GM23338 (cell line): ENCODE measurements at regions not wholly inside any gene's neighbourhood (a gene's known extent, or its start where the extent isn't known, plus 50 kb on each side); places are given as distances from the start of the nearest gene placed in this dataset.

Experiments used
- ATAC-seq: fragments of 200-7000 bp; cut with Tn5 transposase; 3 replicates; pipeline ENCODE4 v1.9.1; 2020
- DNase-seq: peaks from one replicate; pipeline ENCODE4 v3.0.0-alpha.2; 2015; ENCODE audit warnings: low spot score
- H2AFZ ChIP-seq: fragments of 200-600 bp; sonication (generic); 2 replicates; pipeline ENCODE4 v1.8.0; 2016; ENCODE audit warnings: antibody characterized with exemption, mild to moderate bottlenecking, moderate library complexity
- H3F3A ChIP-seq: fragments of 200-600 bp; sonication (generic); replicated peaks from 2 replicates; pipeline ENCODE4 v1.8.0; 2017; ENCODE audit warnings: antibody characterized with exemption, mixed run types, low read depth
- H3K27ac ChIP-seq: fragments of 200-600 bp; sonication (generic); 2 replicates; pipeline ENCODE4 v1.6.1; 2016; ENCODE audit warnings: low read depth
- H3K27me3 ChIP-seq: fragments of 200-600 bp; sonication (generic); 2 replicates; pipeline ENCODE4 v1.8.0; 2016; ENCODE audit warnings: mild to moderate bottlenecking, mixed run types, moderate library complexity; ENCODE audit not compliant: insufficient read depth
- H3K36me3 ChIP-seq: fragments of 200-600 bp; sonication (generic); 2 replicates; pipeline ENCODE4 v1.8.0; 2016; ENCODE audit warnings: mild to moderate bottlenecking; ENCODE audit not compliant: insufficient read depth
- H3K4me1 ChIP-seq: fragments of 200-600 bp; sonication (generic); 2 replicates; pipeline ENCODE4 v1.8.0; 2016; ENCODE audit warnings: mild to moderate bottlenecking, moderate library complexity; ENCODE audit not compliant: insufficient read depth
- H3K4me2 ChIP-seq: fragments of 200-600 bp; sonication (generic); 2 replicates; pipeline ENCODE4 v1.7.1; 2017; ENCODE audit warnings: mixed run types
- H3K4me3 ChIP-seq: fragments of 200-600 bp; sonication (generic); 2 replicates; pipeline ENCODE4 v1.6.1; 2016; ENCODE audit warnings: mixed run types
- H3K79me2 ChIP-seq: fragments of 200-600 bp; sonication (generic); replicated peaks from 2 replicates; pipeline ENCODE4 v1.8.0; 2017; ENCODE audit warnings: mild to moderate bottlenecking; ENCODE audit not compliant: insufficient read depth
- H3K9me2 ChIP-seq: fragments of 200-600 bp; sonication (generic); 2 replicates; pipeline ENCODE4 v1.8.0; 2017; ENCODE audit not compliant: insufficient read depth
- H4K20me1 ChIP-seq: fragments of 200-600 bp; sonication (generic); replicated peaks from 2 replicates; pipeline ENCODE4 v1.8.0; 2017; ENCODE audit warnings: mild to moderate bottlenecking; ENCODE audit not compliant: insufficient read depth
- H3K27ac Mint-ChIP-seq: 2 replicates; pipeline ENCODE4 v1.8.0; 2020; ENCODE audit warnings: inconsistent platforms, mild to moderate bottlenecking, moderate library complexity, mixed read lengths
- H3K27me3 Mint-ChIP-seq: 3 replicates; pipeline ENCODE4 v1.8.0; 2022; ENCODE audit warnings: low read depth, mild to moderate bottlenecking, moderate library complexity, mixed read lengths, inconsistent platforms; ENCODE audit not compliant: insufficient read depth, poor library complexity
- H3K36me3 Mint-ChIP-seq: 3 replicates; pipeline ENCODE4 v1.8.0; 2021; ENCODE audit warnings: low read depth, mild to moderate bottlenecking, inconsistent platforms, moderate library complexity, mixed read lengths
- H3K4me1 Mint-ChIP-seq: 3 replicates; pipeline ENCODE4 v1.8.0; 2020; ENCODE audit warnings: mild to moderate bottlenecking, inconsistent platforms, mixed read lengths
- H3K4me3 Mint-ChIP-seq: 3 replicates; pipeline ENCODE4 v1.8.0; 2021; ENCODE audit warnings: moderate library complexity, mild to moderate bottlenecking, inconsistent platforms, mixed read lengths
- H3K9me3 Mint-ChIP-seq: 3 replicates; pipeline ENCODE4 v1.8.0; 2020; ENCODE audit warnings: moderate library complexity, mild to moderate bottlenecking, inconsistent platforms, mixed read lengths
- CREB1 ChIP-seq: fragments of 250-450 bp; sonication (Bioruptor Pico); IDR thresholded peaks from 2 replicates; pipeline ENCODE4 v1.5.0; 2020; ENCODE audit warnings: low read depth, mild to moderate bottlenecking, moderate library complexity
- CTCF ChIP-seq, 2 experiments: fragments of 200-600 bp in 1 of 2; sonication (generic) in 1 of 2; conservative IDR thresholded peaks; 2 replicates each; pipeline versions ENCODE4 v1.5.1 to v1.6.1; 2016 to 2017; ENCODE audit warnings: antibody characterized with exemption in 2 of 2, low read depth in 2 of 2, mild to moderate bottlenecking in 2 of 2, moderate library complexity in 1 of 2
- ETS1 ChIP-seq: IDR thresholded peaks from 2 replicates; pipeline ENCODE4 v1.6.1; 2016; ENCODE audit warnings: antibody characterized with exemption
- EZH2 ChIP-seq: fragments of 200-600 bp; sonication (generic); IDR thresholded peaks from one replicate; pipeline ENCODE4 v1.8.0; 2017; ENCODE audit warnings: antibody characterized with exemption, mild to moderate bottlenecking, low read depth; ENCODE audit not compliant: unreplicated experiment
- EZH2phosphoT487 ChIP-seq: fragments of 200-600 bp; sonication (generic); IDR thresholded peaks from one replicate; pipeline ENCODE4 v1.8.1; 2018; ENCODE audit warnings: antibody characterized with exemption; ENCODE audit not compliant: unreplicated experiment
- JUNB ChIP-seq: IDR thresholded peaks from one replicate; pipeline ENCODE4 v1.6.1; 2016; ENCODE audit warnings: antibody characterized with exemption; ENCODE audit not compliant: unreplicated experiment
- NANOG ChIP-seq: IDR thresholded peaks from 2 replicates; pipeline ENCODE4 v1.6.1; 2016; ENCODE audit warnings: antibody characterized with exemption, borderline replicate concordance
- POLR2AphosphoS5 ChIP-seq: IDR thresholded peaks from 2 replicates; pipeline ENCODE4 v1.6.1; 2016; ENCODE audit warnings: antibody characterized with exemption, low read depth
- REST ChIP-seq: IDR thresholded peaks from one replicate; pipeline ENCODE4 v1.6.1; 2018; ENCODE audit warnings: antibody characterized with exemption; ENCODE audit not compliant: unreplicated experiment
- STAT1 ChIP-seq: IDR thresholded peaks from one replicate; pipeline ENCODE4 v1.6.1; 2016; ENCODE audit warnings: antibody characterized with exemption; ENCODE audit not compliant: unreplicated experiment
- ZNF114 ChIP-seq: fragments of 250-450 bp; sonication (Bioruptor Pico); IDR thresholded peaks from 2 replicates; pipeline ENCODE4 v1.5.0; 2020; ENCODE audit warnings: mild to moderate bottlenecking, moderate library complexity
- ZNF331 ChIP-seq: fragments of 250-450 bp; sonication (Bioruptor Pico); IDR thresholded peaks from 2 replicates; pipeline ENCODE4 v1.5.0; 2020; ENCODE audit warnings: low read depth, mild to moderate bottlenecking, moderate library complexity
- ZNF462 ChIP-seq: fragments of 250-450 bp; sonication (Bioruptor Pico); IDR thresholded peaks from 2 replicates; pipeline ENCODE4 v1.5.0; 2020; ENCODE audit warnings: mild to moderate bottlenecking, moderate library complexity

- Histone ChIP-seq H3K4me3 (no peak overlapping the region), H2AFZ (no peak overlapping the region), H3K36me3 (no peaks in the 10 kb centered on the region), H3F3A (no peaks in the 10 kb centered on the region), H4K20me1 (no peaks in the 10 kb centered on the region), H3K27me3 (no peaks in the 10 kb centered on the region), H3K79me2 (no peaks in the 10 kb centered on the region), H3K9me2 (no peaks in the 10 kb centered on the region), H3K4me2 (no peak overlapping the region), H3K27ac (no peak overlapping the region), H3K4me1 (peaks cover 7% of the 10 kb centered on the region)
- Mint-ChIP-seq H3K9me3 (peaks cover 17% of the 10 kb centered on the region), H3K4me1 (peaks cover 14% of the 10 kb centered on the region), H3K4me3 (no peak overlapping the region), H3K36me3 (peaks cover 17% of the 10 kb centered on the region), H3K27me3 (peaks cover 5% of the 10 kb centered on the region), H3K27ac (no peak overlapping the region)
- ATAC-seq = no peak
- DNase-seq = no peak
- TF ChIP-seq CTCF (conservative IDR thresholded peaks at IDR 0.05; ENCODE audit: low read depth in 2 of 2) (no peak), EZH2 (no peak), EZH2phosphoT487 (no peak), ZNF331 (CRISPR knock-in tag) (no peak), ZNF114 (CRISPR knock-in tag) (no peak), ZNF462 (CRISPR knock-in tag) (no peak), STAT1 (no peak), ETS1 (no peak), POLR2AphosphoS5 (no peak), CREB1 (CRISPR knock-in tag) (no peak), NANOG (no peak), REST (no peak), JUNB (no peak)
Observed at GRCh38 chr1:109826930-109827349, 63.2 kb upstream of the EPS8L3 start.
